A673 (cell line): ENCODE measurements at regions not wholly inside any gene's neighbourhood (a gene's known extent, or its start where the extent isn't known, plus 50 kb on each side); places are given as distances from the start of the nearest gene placed in this dataset.

Source experiments
- BruUV-seq: library from RNA; stranded (reverse); fragments of 400-500 nt; replicated peaks from 2 replicates; lab custom pipeline; 2021; lab: Mats Ljungman, UMichigan
- CTCF ChIA-PET: fragments of 300-600 bp; sonication (Branson Sonifier 250); formaldehyde crosslinking; loops from one replicate; lab custom pipeline; 2022; ENCODE audit warnings: antibody characterized with exemption; lab: Charles Lee
- POLR2A ChIA-PET: fragments of 300-600 bp; sonication (Branson Sonifier 250); formaldehyde crosslinking; loops from one replicate; lab custom pipeline; 2022; ENCODE audit warnings: antibody characterized with exemption; ENCODE audit not compliant: low non-redundant PET; lab: Charles Lee
- DNase-seq: peaks from one replicate; pipeline ENCODE4 v3.0.0-alpha.2; 2015; ENCODE audit warnings: low spot score
- H3K27ac ChIP-seq: fragments of 200-600 bp; sonication (generic); 2 replicates; pipeline ENCODE4 v1.5.1; 2016; ENCODE audit warnings: mixed run types, low read depth, mild to moderate bottlenecking, mixed read lengths, antibody characterized with exemption, low read length; ENCODE audit not compliant: poor library complexity, severe bottlenecking
- H3K27me3 ChIP-seq: fragments of 200-600 bp; sonication (generic); replicated peaks from 2 replicates; pipeline ENCODE4 v1.6.1; 2017; ENCODE audit warnings: mixed run types, low read depth, mild to moderate bottlenecking, mixed read lengths, antibody characterized with exemption, low read length; ENCODE audit not compliant: insufficient read depth, poor library complexity
- H3K36me3 ChIP-seq: fragments of 200-600 bp; sonication (generic); 2 replicates; pipeline ENCODE4 v1.6.1; 2016; ENCODE audit warnings: mixed run types, mild to moderate bottlenecking, mixed read lengths, antibody characterized with exemption, low read length; ENCODE audit not compliant: insufficient read depth, poor library complexity, severe bottlenecking
- H3K4me1 ChIP-seq: fragments of 200-600 bp; sonication (generic); 2 replicates; pipeline ENCODE4 v1.6.1; 2017; ENCODE audit warnings: mixed run types, mild to moderate bottlenecking, mixed read lengths, antibody characterized with exemption, low read length; ENCODE audit not compliant: insufficient read depth, poor library complexity, severe bottlenecking
- H3K4me3 ChIP-seq: fragments of 200-600 bp; sonication (generic); 2 replicates; pipeline ENCODE4 v1.5.1; 2016; ENCODE audit warnings: low read depth, mixed run types, mild to moderate bottlenecking, mixed read lengths, low read length; ENCODE audit not compliant: poor library complexity, severe bottlenecking
- H3K9me3 ChIP-seq: fragments of 200-600 bp; sonication (generic); 2 replicates; pipeline ENCODE4 v1.6.1; 2016; ENCODE audit warnings: mixed run types, low read depth, mild to moderate bottlenecking, mixed read lengths, antibody characterized with exemption, low read length; ENCODE audit not compliant: poor library complexity, severe bottlenecking
- EZH2 ChIP-seq: fragments of 200-600 bp; sonication (generic); IDR thresholded peaks from 2 replicates; pipeline ENCODE4 v1.6.1; 2017; ENCODE audit warnings: borderline replicate concordance, low read depth, mild to moderate bottlenecking, mixed read lengths, antibody characterized with exemption, low read length; ENCODE audit not compliant: poor library complexity, severe bottlenecking
- intact Hi-C: fragments of 100-400 bp; cut with micrococcal nuclease; formaldehyde crosslinking; loops from one replicate; pipeline ENCODE4 v1.10.0; 2022; ENCODE audit not compliant: unreplicated experiment
- TF ChIP-seq, protein P1 (sequence below): fragments of 300-800, 200-600 bp; sonication (generic); conservative IDR thresholded peaks from 2 replicates; pipeline ENCODE4 v1.5.1; 2017; ENCODE audit warnings: low read depth, mild to moderate bottlenecking, antibody characterized with exemption, low read length, moderate library complexity, mixed read lengths

- TF ChIP-seq EZH2, result no peak
- TF ChIP-seq, protein P1, sequence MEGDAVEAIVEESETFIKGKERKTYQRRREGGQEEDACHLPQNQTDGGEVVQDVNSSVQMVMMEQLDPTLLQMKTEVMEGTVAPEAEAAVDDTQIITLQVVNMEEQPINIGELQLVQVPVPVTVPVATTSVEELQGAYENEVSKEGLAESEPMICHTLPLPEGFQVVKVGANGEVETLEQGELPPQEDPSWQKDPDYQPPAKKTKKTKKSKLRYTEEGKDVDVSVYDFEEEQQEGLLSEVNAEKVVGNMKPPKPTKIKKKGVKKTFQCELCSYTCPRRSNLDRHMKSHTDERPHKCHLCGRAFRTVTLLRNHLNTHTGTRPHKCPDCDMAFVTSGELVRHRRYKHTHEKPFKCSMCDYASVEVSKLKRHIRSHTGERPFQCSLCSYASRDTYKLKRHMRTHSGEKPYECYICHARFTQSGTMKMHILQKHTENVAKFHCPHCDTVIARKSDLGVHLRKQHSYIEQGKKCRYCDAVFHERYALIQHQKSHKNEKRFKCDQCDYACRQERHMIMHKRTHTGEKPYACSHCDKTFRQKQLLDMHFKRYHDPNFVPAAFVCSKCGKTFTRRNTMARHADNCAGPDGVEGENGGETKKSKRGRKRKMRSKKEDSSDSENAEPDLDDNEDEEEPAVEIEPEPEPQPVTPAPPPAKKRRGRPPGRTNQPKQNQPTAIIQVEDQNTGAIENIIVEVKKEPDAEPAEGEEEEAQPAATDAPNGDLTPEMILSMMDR, result no peak
- Histone ChIP-seq H3K27ac (no peak overlapping the region), H3K4me3 (no peak overlapping the region), H3K9me3 (no peaks in the 10 kb centered on the region), H3K4me1 (no peaks in the 10 kb centered on the region), H3K36me3 (no peaks in the 10 kb centered on the region), H3K27me3 (peaks cover 80% of the 10 kb centered on the region)
- intact Hi-C loops, result no loop called here
- no TSS peak for BruUV-seq
- no peak for DNase-seq
- ChIA-PET POLR2A (no interaction called here), CTCF (no interaction called here)
Measured at GRCh38 chr16:86443508-86444147, 66.7 kb upstream of the FOXF1 start.

- Histone ChIP-seq H3K4me1 (no peaks in the 10 kb centered on the region), H3K9me3 (no peaks in the 10 kb centered on the region), H3K4me3 (no peak overlapping the region), H3K27me3 (peaks cover 80% of the 10 kb centered on the region), H3K27ac (no peak overlapping the region), H3K36me3 (no peaks in the 10 kb centered on the region)
- TF ChIP-seq, protein P1, result no peak
- TF ChIP-seq EZH2, result no peak
- BruUV-seq, result no TSS peak
- DNase-seq, result no peak
- CTCF ChIA-PET, result no interaction called here
- intact Hi-C loops, result no loop called here
- POLR2A ChIA-PET, result no interaction called here
Measured at GRCh38 chr16:86444261-86444660, 66.1 kb upstream of the FOXF1 start.

- H3K27ac ChIP-seq, result no peak overlapping the region
- H3K36me3 ChIP-seq, result no peaks in the 10 kb centered on the region
- TF ChIP-seq EZH2, result no peak
- TF ChIP-seq, protein P1, result no peak
- intact Hi-C loops, result no loop called here
- no peaks in the 10 kb centered on the region for H3K9me3 ChIP-seq
- peaks cover 80% of the 10 kb centered on the region for H3K27me3 ChIP-seq
- ChIA-PET POLR2A (no interaction called here), CTCF (no interaction called here)
- H3K4me1 ChIP-seq, result no peaks in the 10 kb centered on the region
- H3K4me3 ChIP-seq, result no peak overlapping the region
- no TSS peak for BruUV-seq
- no peak for DNase-seq
Measured at GRCh38 chr16:86444661-86445060, 65.7 kb upstream of the FOXF1 start.
